ENCODE measurements at regions not wholly inside any gene's neighbourhood (a gene's known extent, or its start where the extent isn't known, plus 50 kb on each side); places are given as distances from the start of the nearest gene placed in this dataset.

- Histone ChIP-seq H3K9me3 (replicated peaks; ENCODE audit: control insufficient read depth, insufficient read depth, low read length) (no peaks in the 10 kb centered on the region), H3K4me1 (ENCODE audit: control insufficient read depth, extremely low read depth, insufficient read depth, low read length) (no peaks in the 10 kb centered on the region), H3K9me1 (replicated peaks; ENCODE audit: control insufficient read depth, extremely low read depth, insufficient read depth, low read length) (no peaks in the 10 kb centered on the region), H3K27ac (ENCODE audit: insufficient read depth, low read depth, low read length) (no peak overlapping the region), H3K4me3 (replicated peaks in 1 of 3; ENCODE audit: insufficient read depth in 1 of 3, low read depth in 1 of 3, low read length in 3 of 3) (no peak overlapping the region), H3K79me2 (ENCODE audit: control insufficient read depth, insufficient read depth, low read length) (no peaks in the 10 kb centered on the region), H3K27me3 (ENCODE audit: control insufficient read depth in 2 of 2, insufficient read depth in 2 of 2, low read length in 2 of 2) (no peaks in the 10 kb centered on the region), H4K20me1 (replicated peaks; ENCODE audit: control insufficient read depth, extremely low read depth, insufficient read depth, low read length) (no peaks in the 10 kb centered on the region), H3K9ac (replicated peaks; ENCODE audit: extremely low read depth, insufficient read depth, low read length) (no peak overlapping the region), H3K4me2 (ENCODE audit: insufficient read depth, low read length) (no peak overlapping the region), H3K36me3 (ENCODE audit: control insufficient read depth in 2 of 2, extremely low read depth in 1 of 2, insufficient read depth in 2 of 2, low read length in 2 of 2) (no peaks in the 10 kb centered on the region), H2AFZ (ENCODE audit: low read depth, low read length) (no peak overlapping the region)
- CTCF ChIA-PET = interaction anchor here (0.9 to 2.0 kb wide), 3 partner anchors 8 to 274 kb away, joined by 3 to 10 read pairs (median 9); no protein-coding TSS in a partner anchor
- dilution Hi-C loops (cut with MboI; ENCODE audit: extremely low pct_ligation_motif_present, low sequenced_read_pairs) (no loop called here), intact Hi-C loops (cut with micrococcal nuclease) (no loop called here)
- TF ChIP-seq EZH2 (IDR thresholded peaks at IDR 0.05; ENCODE audit: borderline replicate concordance, low read depth, low read length, severe bottlenecking) (no peak), POLR2AphosphoS5 (IDR thresholded peaks at IDR 0.05; ENCODE audit: insufficient read depth, low read depth, low read length) (no peak), MYC (IDR thresholded peaks at IDR 0.05; ENCODE audit: low read depth, low read length) (no peak), FOS (IDR thresholded peaks at IDR 0.05; ENCODE audit: borderline replicate concordance, insufficient read depth, low read length) (no peak), POLR2A (IDR thresholded peaks at IDR 0.05; ENCODE audit: low read depth, low read length) (no peak), GATA2 (IDR thresholded peaks at IDR 0.05; ENCODE audit: insufficient read depth, insufficient read length, low read depth, low read length) (no peak), CTCF (IDR thresholded peaks at IDR 0.05; ENCODE audit: extremely low read depth in 1 of 2, insufficient read depth in 1 of 2, low read depth in 1 of 2, low read length in 2 of 2) (no peak)
- TF ChIP-seq, protein P1, sequence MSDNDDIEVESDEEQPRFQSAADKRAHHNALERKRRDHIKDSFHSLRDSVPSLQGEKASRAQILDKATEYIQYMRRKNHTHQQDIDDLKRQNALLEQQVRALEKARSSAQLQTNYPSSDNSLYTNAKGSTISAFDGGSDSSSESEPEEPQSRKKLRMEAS (IDR thresholded peaks at IDR 0.05; ENCODE audit: insufficient read depth, insufficient read length) = no peak
- no TSS peak for BruUV-seq (replicated peaks)
- no peak for FAIRE-seq
- DNase-seq (ENCODE audit: low read depth, low spot score) = no peak
- POLR2A ChIA-PET = no interaction called here
Observed at GRCh38 chr12:4002601-4003000, 129.4 kb upstream of the PARP11 start.

Data from endothelial cell of umbilical vein (primary cell).